CD4-positive, alpha-beta T cell treated with Interleukin-4 for 1 hour (primary cell): ENCODE measurements at regions not wholly inside any gene's neighbourhood (a gene's known extent, or its start where the extent isn't known, plus 50 kb on each side); places are given as distances from the start of the nearest gene placed in this dataset.
"Not testable (repeated sequence)": the region's sequence is repeated elsewhere in the genome, so short reads cannot be mapped to it uniquely, and the experiment has no call there.

ENCODE experiments used
- DNase-seq, 2 donors: peaks; one replicate each; pipeline ENCODE4 v3.0.0-alpha.2; 2020 to 2022

GRCh38 chr7:115635876-115636275, 394.7 kb downstream of the TFEC start:
- no peak for DNase-seq

- DNase-seq = no peak
Observed at GRCh38 chr7:115635376-115635775, 395.2 kb downstream of the TFEC start.

DNA sequence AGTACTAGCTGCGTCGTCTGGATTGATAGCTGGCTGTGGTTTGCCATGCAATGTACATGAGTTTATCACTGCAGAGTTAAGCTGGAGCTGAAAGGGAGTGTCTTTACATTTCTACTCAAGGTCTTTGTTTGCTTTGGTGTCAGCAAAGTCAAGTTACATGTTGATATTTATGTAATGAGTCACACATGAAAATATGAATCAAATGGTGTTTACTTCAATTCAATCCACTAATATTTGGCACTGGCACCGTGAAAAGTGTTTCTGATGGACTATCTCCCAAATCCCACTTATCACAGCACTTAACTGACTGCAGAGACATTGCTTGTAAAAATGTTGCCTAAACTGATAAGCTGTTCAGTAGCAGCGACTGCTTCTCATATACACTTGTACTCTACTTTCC, 395.9 kb downstream of the TFEC start:
- DNase-seq = no peak

DNA sequence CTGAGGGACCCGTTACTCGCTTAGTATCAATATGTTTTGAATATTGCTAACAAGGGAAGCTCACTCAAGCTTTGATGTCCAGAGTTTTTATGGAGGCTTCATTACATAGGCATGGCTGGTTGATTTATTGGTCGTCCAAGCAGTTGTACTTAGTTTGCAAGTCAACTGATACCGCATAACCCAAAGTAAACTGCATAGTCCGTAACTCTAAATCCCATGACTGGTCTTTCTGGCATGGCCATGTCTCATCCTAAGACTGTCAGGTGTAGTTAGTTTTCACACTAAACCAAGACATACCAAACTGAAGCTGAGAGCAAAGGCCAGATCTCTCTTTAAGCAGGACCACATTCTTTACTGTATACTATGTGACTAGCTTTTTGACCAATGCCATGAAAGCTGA, 397.9 kb downstream of the TFEC start:
- no peak for DNase-seq

GRCh38 chr7:115631782-115632181, 398.8 kb downstream of the TFEC start:
- DNase-seq = no peak

- DNase-seq = no peak
Observed at GRCh38 chr7:115630049-115630448, 400.5 kb downstream of the TFEC start.

DNA sequence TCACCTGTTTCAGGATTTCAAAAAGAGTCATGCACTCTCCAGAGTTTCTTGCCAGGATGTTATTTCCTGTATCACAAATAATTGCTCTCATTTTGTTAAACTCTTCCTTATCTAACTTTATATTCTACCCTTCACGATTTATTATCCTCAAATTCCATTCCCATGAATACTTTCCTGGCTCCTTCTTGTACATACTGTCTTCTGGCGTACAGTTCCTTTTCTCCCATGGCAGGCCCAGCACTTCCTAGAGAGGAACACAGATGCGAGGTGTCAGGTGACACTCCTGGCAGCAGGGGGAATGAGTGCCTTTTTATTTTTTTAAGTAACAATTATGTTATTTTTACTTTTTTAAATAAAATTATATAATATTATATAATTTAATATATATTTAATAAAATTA, 411.9 kb downstream of the TFEC start:
- no peak for DNase-seq

DNA sequence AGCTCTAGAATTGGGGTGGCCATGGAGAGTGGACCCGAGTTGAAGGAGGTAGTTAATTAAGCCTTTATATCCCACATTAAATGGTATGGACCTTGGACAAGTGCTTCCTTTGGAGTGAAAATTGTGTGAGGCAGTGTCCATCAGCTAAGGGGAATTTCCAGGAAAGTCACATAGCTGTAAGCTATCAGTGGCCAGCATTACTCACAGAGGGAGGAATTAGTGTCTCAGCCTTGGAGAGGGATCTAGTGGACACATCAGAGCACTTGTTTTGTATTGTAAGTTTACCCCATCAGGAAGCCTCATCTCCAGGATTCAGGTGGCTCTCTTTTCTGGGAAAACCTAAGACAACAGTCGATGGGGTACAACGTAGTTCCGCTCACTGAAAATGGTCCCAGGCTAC, 416.7 kb downstream of the TFEC start:
- no peak for DNase-seq

DNA sequence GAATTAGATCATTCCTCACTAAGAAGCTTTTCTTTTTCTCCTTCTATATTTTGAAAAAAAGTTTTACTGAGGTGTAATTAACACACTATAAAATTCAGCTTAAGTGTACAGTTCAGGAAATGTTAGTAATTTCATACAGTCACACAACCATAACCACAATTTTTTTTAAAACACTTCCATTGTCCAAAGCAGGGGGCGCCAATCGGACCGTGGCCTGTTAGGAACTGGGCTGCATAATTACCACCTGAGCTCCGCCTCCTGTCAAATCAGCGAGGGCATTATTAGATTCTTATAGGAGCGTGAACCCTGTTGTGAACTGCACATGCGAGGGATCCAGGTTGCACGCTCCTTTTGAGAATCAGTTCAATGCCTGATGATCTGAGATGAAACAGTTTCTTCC, 427.1 kb downstream of the TFEC start:
- DNase-seq = no peak

DNA sequence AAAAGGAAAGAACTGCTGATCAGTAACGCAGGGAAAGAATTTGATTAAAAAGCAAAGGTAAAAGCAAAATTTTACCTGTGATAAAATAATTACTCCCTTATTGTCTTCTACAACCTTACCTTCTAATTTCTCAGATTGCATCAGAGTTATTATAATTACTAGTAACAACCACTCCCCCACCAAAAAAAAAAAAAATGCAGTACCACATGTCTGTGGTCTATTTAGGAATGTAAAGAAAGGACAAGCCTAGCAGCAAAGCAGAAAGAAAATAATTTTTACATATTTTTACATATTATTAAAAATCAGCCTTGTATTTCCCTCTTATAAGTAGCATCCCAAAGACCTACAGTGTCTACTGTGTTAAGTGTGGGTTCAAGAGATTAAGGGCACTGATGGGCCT, 430.4 kb downstream of the TFEC start:
- DNase-seq = no peak

DNA sequence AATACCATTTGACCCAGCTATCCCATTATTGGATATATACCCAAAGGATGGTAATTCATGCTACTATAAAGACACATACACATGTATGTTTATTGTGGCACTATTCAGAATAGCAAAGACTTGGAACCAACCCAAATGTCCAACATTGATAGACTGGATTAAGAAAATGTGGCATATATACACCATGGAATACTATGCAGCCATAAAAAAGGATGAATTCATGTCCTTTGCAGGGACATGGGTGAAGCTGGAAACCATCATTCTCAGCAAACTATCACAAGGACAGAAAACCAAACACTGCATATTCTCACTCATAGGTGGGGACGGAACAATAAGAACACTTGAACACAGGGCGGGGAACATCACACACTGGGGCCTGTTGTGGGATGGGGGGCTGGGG, 431.4 kb downstream of the TFEC start:
- DNase-seq = not testable (repeated sequence)

DNA sequence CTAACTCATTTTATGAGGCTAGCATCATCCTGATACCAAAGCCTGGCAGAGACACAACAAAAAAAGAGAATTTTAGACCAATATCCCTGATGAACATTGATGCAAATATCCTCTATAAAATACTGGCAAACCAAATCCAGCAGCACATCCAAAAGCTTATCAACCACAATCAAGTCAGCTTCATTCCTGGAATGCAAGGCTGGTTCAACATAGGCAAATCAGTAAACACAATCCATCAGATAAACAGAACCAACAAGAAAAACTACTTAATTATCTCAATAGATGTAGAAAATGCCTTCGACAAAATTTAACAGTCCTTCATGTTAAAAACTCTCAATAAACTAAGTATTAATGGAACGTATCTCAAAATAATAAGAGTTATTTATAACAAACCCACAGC, 433.3 kb downstream of the TFEC start:
- DNase-seq = not testable (repeated sequence)

- DNase-seq = no peak
Observed at GRCh38 chr7:115593111-115593510, 437.5 kb downstream of the TFEC start.

DNA sequence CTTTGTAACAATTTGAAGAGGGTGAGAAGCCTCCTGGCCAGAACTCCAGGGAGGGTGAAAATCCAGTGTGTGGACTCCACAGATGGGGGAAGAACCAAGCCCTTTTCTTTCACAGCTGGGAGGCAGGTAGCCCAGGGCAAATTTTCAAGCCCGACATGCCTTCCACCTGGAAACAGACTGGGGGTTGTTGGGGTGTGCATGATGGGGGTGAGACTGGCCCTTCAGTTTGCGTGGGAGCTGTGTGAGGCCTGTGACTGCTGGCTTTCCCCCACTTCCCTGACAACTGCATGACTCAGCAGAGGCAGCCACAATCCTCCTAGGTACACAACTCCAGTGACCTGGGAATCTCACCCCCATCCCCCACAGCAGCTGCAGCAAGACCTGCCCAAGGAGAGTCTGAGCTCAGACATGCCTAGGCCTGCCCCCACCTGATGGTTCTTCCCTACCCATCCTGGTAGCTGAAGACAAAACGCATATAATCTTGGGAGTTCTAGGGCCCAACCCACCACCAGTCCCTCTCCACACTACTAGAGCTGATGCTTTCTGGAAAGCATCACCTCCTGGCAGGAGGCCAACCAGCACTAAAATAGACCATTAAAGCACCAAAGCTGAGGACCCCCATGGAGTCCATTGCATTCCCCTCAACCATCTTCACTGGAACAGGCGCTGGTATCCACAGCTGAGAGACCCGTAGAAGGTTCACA, 445.4 kb downstream of the TFEC start:
- DNase-seq = no peak

GRCh38 chr7:115582956-115583355, 447.6 kb downstream of the TFEC start:
- no peak for DNase-seq

DNA sequence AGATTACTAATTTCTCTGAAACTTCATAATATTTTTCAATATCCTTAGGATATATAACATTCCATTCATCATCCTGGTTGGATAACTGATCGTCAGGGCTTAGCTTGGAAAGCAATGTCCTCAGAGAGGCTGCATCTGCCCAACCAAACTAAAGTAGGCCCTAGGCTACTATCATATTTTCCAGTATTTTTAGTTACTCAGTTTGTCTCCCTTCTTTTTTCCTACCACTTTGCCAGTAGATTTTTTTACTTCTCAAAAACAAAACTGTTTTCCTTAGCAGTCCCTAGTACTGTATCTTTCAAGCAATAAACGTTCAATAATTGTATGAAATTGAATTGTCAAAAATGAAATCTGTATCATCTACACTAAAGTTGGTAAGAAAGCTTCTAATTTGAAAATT, 452.0 kb downstream of the TFEC start:
- DNase-seq = no peak

DNA sequence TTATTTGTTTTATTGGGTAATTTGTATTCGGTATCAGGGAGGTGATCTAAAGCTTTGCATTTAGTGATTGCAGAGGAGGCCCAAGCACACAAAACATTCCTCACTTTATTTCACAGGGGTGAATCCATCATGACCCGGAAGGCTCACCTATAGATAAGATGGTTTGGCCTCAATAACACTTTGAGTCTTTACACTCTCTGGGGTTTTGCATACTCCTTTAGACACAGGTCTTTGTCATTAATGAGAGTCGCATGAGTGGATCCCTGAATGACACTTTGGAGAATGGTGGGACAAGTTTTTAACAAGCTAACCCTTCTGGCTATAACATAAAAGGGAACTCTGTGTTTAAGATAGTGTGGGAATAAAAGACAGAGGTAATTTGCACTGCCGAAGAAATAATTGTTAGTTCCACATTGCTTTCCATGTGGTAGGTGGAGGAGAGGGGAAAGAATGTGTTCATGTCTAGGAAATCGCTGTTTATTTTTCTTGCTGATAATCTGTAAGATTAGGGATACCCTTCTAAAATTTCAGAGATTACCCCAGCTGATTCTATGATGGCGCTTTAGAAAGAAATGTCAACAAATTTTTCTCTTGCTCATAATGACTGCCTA, 455.8 kb downstream of the TFEC start:
- DNase-seq = no peak

- no peak for DNase-seq
Observed at GRCh38 chr7:115572111-115572510, 458.5 kb downstream of the TFEC start.

DNA sequence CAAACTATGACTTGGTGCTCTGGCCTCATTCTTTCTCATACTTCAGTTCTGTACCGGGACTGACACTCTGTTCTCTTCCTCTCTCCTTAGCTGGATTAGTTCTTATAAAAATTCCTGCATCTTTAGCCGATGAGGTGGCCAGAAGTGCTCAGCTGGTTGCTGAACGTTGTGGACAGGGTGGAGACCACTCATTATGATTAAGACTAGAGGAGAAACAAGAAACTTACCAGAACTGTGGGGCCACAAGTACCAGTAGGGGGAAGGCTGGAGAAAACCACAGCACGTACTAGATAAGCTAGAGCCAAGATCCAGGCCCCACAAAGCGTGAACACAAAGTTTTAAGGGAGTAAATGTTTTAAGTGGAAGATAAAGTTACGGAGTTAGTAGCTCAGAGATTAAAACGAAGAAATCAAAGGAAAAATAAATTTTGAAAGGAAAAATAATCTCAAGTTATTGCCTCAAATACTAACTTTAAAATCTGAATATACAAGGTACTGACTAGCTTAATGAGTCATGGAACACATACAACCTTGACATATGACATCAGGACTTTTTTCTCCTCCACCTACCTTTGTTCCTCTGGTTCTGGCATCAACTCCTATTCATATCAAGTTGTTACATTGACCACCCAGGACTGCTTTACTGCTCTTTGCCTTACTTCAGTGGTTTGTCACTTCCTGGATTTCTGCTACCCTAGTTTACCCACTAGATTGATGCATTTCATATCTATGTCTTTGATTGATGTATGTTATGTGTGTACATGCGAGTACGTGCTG, 469.0 kb downstream of the TFEC start:
- no peak for DNase-seq

DNA sequence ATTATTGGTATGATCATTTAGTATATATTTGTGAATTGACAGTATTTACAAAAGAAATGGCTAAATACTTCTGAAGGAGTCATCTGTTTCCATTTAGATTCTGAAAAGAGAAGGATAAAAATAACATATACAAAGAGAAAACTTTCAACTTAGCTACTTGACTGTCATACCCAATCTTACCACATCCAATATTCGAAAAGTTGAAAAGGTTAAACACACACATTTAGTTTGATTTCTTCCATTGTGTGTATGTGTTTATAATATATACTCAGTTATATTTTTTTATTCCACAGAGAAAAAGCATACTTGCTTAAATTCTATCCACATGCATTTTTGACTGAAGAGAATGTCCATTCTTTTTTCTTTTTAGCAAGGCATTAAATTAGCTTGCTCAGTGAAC, 470.7 kb downstream of the TFEC start:
- DNase-seq = no peak

- DNase-seq = no peak
Observed at GRCh38 chr7:115558161-115558560, 472.4 kb downstream of the TFEC start.

GRCh38 chr7:115557296-115557695, 473.3 kb downstream of the TFEC start:
- DNase-seq = not testable (repeated sequence)

GRCh38 chr7:115552766-115553165, 477.8 kb downstream of the TFEC start:
- no peak for DNase-seq

DNA sequence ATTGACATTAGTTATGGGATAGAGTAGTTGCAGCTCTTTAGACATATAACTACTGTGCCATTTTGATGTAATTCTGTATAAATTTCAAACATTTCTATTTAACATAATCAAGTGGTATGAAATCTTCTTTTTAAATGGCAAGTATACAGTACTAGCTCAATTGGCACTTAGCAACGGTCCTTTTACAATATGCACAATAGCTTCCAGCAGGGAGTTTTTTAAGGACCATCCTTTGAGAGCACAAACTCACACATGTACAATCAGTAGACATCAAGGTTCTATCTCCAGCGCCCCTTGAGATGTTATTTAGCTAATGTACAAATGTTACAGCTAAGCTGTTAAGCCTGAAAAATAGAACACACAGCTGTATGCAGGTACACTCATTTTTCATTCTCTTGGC, 480.7 kb downstream of the TFEC start:
- DNase-seq = no peak
